Kidney capillary endothelial cell (primary cell): ENCODE measurements at regions not wholly inside any gene's neighbourhood (a gene's known extent, or its start where the extent isn't known, plus 50 kb on each side); places are given as distances from the start of the nearest gene placed in this dataset.
A peak's percentile ranks its signal among the peaks of the same experiment; 100 is the strongest.
"Not testable (repeated sequence)": the region's sequence is repeated elsewhere in the genome, so short reads cannot be mapped to it uniquely, and the experiment has no call there.

ENCODE experiments used
- DNase-seq: peaks from one replicate; pipeline ENCODE4 v3.0.0-alpha.2; 2018; ENCODE audit warnings: low spot score

GRCh38 chr6:80921861-80922460, 815.5 kb downstream of the BCKDHB start:
- peak; percentile 7 for DNase-seq

- no peak for DNase-seq
Measured at GRCh38 chr6:80907831-80908230, 801.4 kb downstream of the BCKDHB start.

- DNase-seq: no peak
Measured at GRCh38 chr6:80903711-80904110, 797.2 kb downstream of the BCKDHB start.

GRCh38 chr6:80886475-80886874, 780.0 kb downstream of the BCKDHB start:
- DNase-seq: no peak

GRCh38 chr6:80872951-80873308, 766.5 kb downstream of the BCKDHB start:
- no peak for DNase-seq

GRCh38 chr6:80872199-80872950, 765.9 kb downstream of the BCKDHB start:
- DNase-seq: no peak

- no peak for DNase-seq
Measured at GRCh38 chr6:80862756-80863155, 756.3 kb downstream of the BCKDHB start.

- DNase-seq: no peak
Measured at GRCh38 chr6:80860107-80860506, 753.6 kb downstream of the BCKDHB start.

- not testable (repeated sequence) for DNase-seq
Measured at GRCh38 chr6:80847973-80848372, 741.5 kb downstream of the BCKDHB start.

- DNase-seq: no peak
Measured at GRCh38 chr6:80832337-80832736, 725.9 kb downstream of the BCKDHB start.

GRCh38 chr6:80793411-80793810, 686.9 kb downstream of the BCKDHB start:
- no peak for DNase-seq

- no peak for DNase-seq
Measured at GRCh38 chr6:80792151-80792550, 685.7 kb downstream of the BCKDHB start.

GRCh38 chr6:80789912-80790570, 683.6 kb downstream of the BCKDHB start:
- no peak for DNase-seq

- DNase-seq: not testable (repeated sequence)
Measured at GRCh38 chr6:80783271-80783670, 676.8 kb downstream of the BCKDHB start.

GRCh38 chr6:80771941-80772340, 665.5 kb downstream of the BCKDHB start:
- no peak for DNase-seq

GRCh38 chr6:80769106-80769505, 662.6 kb downstream of the BCKDHB start:
- DNase-seq: no peak

- DNase-seq: no peak
Measured at GRCh38 chr6:80767808-80768207, 661.3 kb downstream of the BCKDHB start.

- DNase-seq: no peak
Measured at GRCh38 chr6:80744213-80744612, 637.7 kb downstream of the BCKDHB start.

GRCh38 chr6:80742481-80742880, 636.0 kb downstream of the BCKDHB start:
- DNase-seq: peak; percentile 26

GRCh38 chr6:80733641-80734040, 627.2 kb downstream of the BCKDHB start:
- DNase-seq: no peak

GRCh38 chr6:80728830-80729229, 622.4 kb downstream of the BCKDHB start:
- DNase-seq: no peak

GRCh38 chr6:80728101-80728750, 621.8 kb downstream of the BCKDHB start:
- no peak for DNase-seq
